Liver (tissue), 8 donors: ENCODE measurements at regions not wholly inside any gene's neighbourhood (a gene's known extent, or its start where the extent isn't known, plus 50 kb on each side); places are given as distances from the start of the nearest gene placed in this dataset.
"Not testable (repeated sequence)": the region's sequence is repeated elsewhere in the genome, so short reads cannot be mapped to it uniquely, and the experiment has no call there.

Source experiments
- DNase-seq: peaks from one replicate; pipeline ENCODE4 v3.0.0-alpha.2; 2017; ENCODE audit warnings: low spot score
- H3K27ac ChIP-seq, 2 donors: one replicate each; pipeline ENCODE4 v1.7.0; 2013; ENCODE audit warnings: inconsistent platforms in 2 of 2, low read length in 2 of 2, control low read depth in 1 of 2, low read depth in 1 of 2, mild to moderate bottlenecking in 1 of 2
- H3K27me3 ChIP-seq, 4 donors: one replicate each; pipeline versions ENCODE4 v1.6.1 to v1.7.0; 2013; ENCODE audit warnings: low read length in 3 of 4, inconsistent platforms in 1 of 4, mild to moderate bottlenecking in 1 of 4, moderate library complexity in 1 of 4; ENCODE audit not compliant: control insufficient read depth in 4 of 4, insufficient read depth in 4 of 4
- H3K36me3 ChIP-seq, 4 donors: one replicate each; pipeline versions ENCODE4 v1.6.1 to v1.7.0; 2013; ENCODE audit warnings: low read length in 3 of 4, mild to moderate bottlenecking in 3 of 4, low read depth in 1 of 4, moderate library complexity in 1 of 4; ENCODE audit not compliant: control insufficient read depth in 4 of 4, insufficient read depth in 3 of 4
- H3K4me1 ChIP-seq, 4 donors: one replicate each; pipeline versions ENCODE4 v1.6.1 to v1.7.0; 2013; ENCODE audit warnings: low read length in 3 of 4, mild to moderate bottlenecking in 3 of 4, moderate library complexity in 1 of 4; ENCODE audit not compliant: control insufficient read depth in 4 of 4, insufficient read depth in 4 of 4
- H3K4me3 ChIP-seq, 3 donors: one replicate each; pipeline versions ENCODE4 v1.6.1 to v1.7.0; 2013; ENCODE audit warnings: low read length in 3 of 3, control low read depth in 1 of 3, low read depth in 1 of 3, mild to moderate bottlenecking in 1 of 3
- H3K9ac ChIP-seq, 2 donors: one replicate each; pipeline ENCODE4 v1.7.0; 2013; ENCODE audit warnings: low read length in 2 of 2, mild to moderate bottlenecking in 2 of 2, moderate library complexity in 2 of 2, control low read depth in 1 of 2, low read depth in 1 of 2
- H3K9me3 ChIP-seq, 4 donors: one replicate each; pipeline versions ENCODE4 v1.6.1 to v1.7.0; 2013; ENCODE audit warnings: low read length in 3 of 4; ENCODE audit not compliant: control insufficient read depth in 4 of 4
- ATF3 ChIP-seq: IDR thresholded peaks from 2 replicates; pipeline ENCODE4 v1.6.1; 2016; ENCODE audit warnings: antibody characterized with exemption
- CTCF ChIP-seq: fragments of 150-350 bp; IDR thresholded peaks from 2 replicates; pipeline ENCODE4 v1.5.1; 2017; ENCODE audit warnings: improper control_type of control experiment, low read depth, low read length; ENCODE audit not compliant: missing input control
- FOXA1 ChIP-seq: IDR thresholded peaks from 2 replicates; pipeline ENCODE4 v1.6.1; 2016; ENCODE audit warnings: antibody characterized with exemption
- FOXA2 ChIP-seq: IDR thresholded peaks from 2 replicates; pipeline ENCODE4 v1.6.1; 2016; ENCODE audit warnings: antibody characterized with exemption
- GABPA ChIP-seq, 2 donors: IDR thresholded peaks in 1 of 2; conservative IDR thresholded peaks in 1 of 2; 2 replicates each; pipeline ENCODE4 v1.6.1; 2016; ENCODE audit warnings: antibody characterized with exemption in 2 of 2, mild to moderate bottlenecking in 1 of 2, moderate library complexity in 1 of 2
- JUND ChIP-seq, 2 donors: IDR thresholded peaks; 2 replicates each; pipeline ENCODE4 v1.6.1; 2016; ENCODE audit warnings: antibody characterized with exemption in 2 of 2
- RAD21 ChIP-seq, 2 donors: IDR thresholded peaks; 2 replicates each; pipeline ENCODE4 v1.6.1; 2016; ENCODE audit warnings: antibody characterized with exemption in 2 of 2, mild to moderate bottlenecking in 2 of 2
- REST ChIP-seq: IDR thresholded peaks from 2 replicates; pipeline ENCODE4 v1.6.1; 2016; ENCODE audit warnings: antibody characterized with exemption, mild to moderate bottlenecking
- RXRA ChIP-seq, 2 donors: IDR thresholded peaks; 2 replicates each; pipeline ENCODE4 v1.6.1; 2017 to 2018; ENCODE audit warnings: antibody characterized with exemption in 2 of 2, mild to moderate bottlenecking in 1 of 2
- TAF1 ChIP-seq: conservative IDR thresholded peaks from 2 replicates; pipeline ENCODE4 v1.6.1; 2016; ENCODE audit warnings: antibody characterized with exemption, mild to moderate bottlenecking
- YY1 ChIP-seq: IDR thresholded peaks from 2 replicates; pipeline ENCODE4 v1.6.1; 2016; ENCODE audit warnings: antibody characterized with exemption, mild to moderate bottlenecking
- ZBTB33 ChIP-seq: IDR thresholded peaks from 2 replicates; pipeline ENCODE4 v1.6.1; 2016; ENCODE audit warnings: antibody characterized with exemption
- WGBS: extraction: QIAGEN DNeasy Blood & Tissue Kit; methylation state at CpG from one replicate; pipeline ENCODE4 v1.1.7; 2013; 5-methylcytosine and 5-hydroxymethylcytosine counted together
- donor health status: healthy.
- donor health status: healthy.
- donor health status: healthy.
- donor health status: healthy.
- donor health status: healthy.

- Histone ChIP-seq H3K9ac (no peak overlapping the region), H3K36me3 (no peaks in the 10 kb centered on the region), H3K27ac (no peak overlapping the region), H3K9me3 (no peaks in the 10 kb centered on the region), H3K4me1 (no peaks in the 10 kb centered on the region), H3K4me3 (no peak overlapping the region), H3K27me3 (no peaks in the 10 kb centered on the region)
- no peak for DNase-seq
- TF ChIP-seq ATF3: no peak
- no peak for TF ChIP-seq JUND (IDR thresholded peaks at IDR 0.05)
- TF ChIP-seq REST: no peak
- no peak for TF ChIP-seq RXRA (IDR thresholded peaks at IDR 0.05)
- TF ChIP-seq YY1: no peak
- TF ChIP-seq TAF1: no peak
- no peak for TF ChIP-seq RAD21 (IDR thresholded peaks at IDR 0.05)
- TF ChIP-seq FOXA1: no peak
- TF ChIP-seq ZBTB33: no peak
- TF ChIP-seq FOXA2: no peak
- no peak for TF ChIP-seq CTCF
- no peak for TF ChIP-seq GABPA (IDR thresholded peaks at IDR 0.05 in 1 of 2, conservative IDR thresholded peaks at IDR 0.05 in 1 of 2)
- 90% methylated on average over 5 of the region's 5 CpGs for WGBS
Observed at GRCh38 chr5:36802187-36802586, 74.4 kb upstream of the NIPBL start.

- not testable (repeated sequence) for H3K9me3 ChIP-seq, DNase-seq, H3K36me3 ChIP-seq, H3K27ac ChIP-seq, H3K4me1 ChIP-seq, H3K4me3 ChIP-seq, H3K27me3 ChIP-seq, H3K9ac ChIP-seq
- WGBS: 98% methylated on average over 4 of the region's 4 CpGs
Observed at GRCh38 chr5:36813249-36813648, 63.3 kb upstream of the NIPBL start.
